HG02759 (cell line): ENCODE measurements at regions not wholly inside any gene's neighbourhood (a gene's known extent, or its start where the extent isn't known, plus 50 kb on each side); places are given as distances from the start of the nearest gene placed in this dataset.
"Not testable (repeated sequence)": the region's sequence is repeated elsewhere in the genome, so short reads cannot be mapped to it uniquely, and the experiment has no call there.

ENCODE experiments used
- ATAC-seq: cut with Tn5 transposase; IDR thresholded peaks from one replicate; pipeline ENCODE4 v1.9.1; 2021; ENCODE audit warnings: mild to moderate bottlenecking, moderate library complexity; ENCODE audit not compliant: unreplicated experiment

GRCh38 chr17:31798205-31798724 is 60.8 kb downstream of the COPRS start:
- ATAC-seq, result no peak

GRCh38 chr17:31795941-31796340 is 63.1 kb downstream of the COPRS start:
- ATAC-seq, result not testable (repeated sequence)

DNA sequence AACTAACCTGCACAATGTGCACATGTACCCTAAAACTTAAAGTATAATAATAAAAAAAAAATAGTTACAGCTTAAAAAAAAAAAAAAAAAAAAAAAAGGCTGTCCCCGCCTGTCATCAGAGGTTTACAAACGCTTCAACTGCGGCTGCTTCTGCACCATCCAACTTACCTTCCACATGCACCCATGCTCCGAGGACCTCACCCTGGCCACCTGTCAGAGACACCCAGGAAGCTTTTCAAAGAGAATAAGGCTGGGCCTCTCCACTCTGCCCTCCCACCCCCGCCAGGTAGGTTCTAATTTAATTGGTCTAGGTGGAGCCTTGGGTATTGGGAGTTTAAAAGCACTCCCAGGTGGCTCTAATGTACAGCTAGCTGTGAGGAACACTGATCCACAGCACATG is 64.9 kb downstream of the COPRS start:
- ATAC-seq, result no peak

DNA sequence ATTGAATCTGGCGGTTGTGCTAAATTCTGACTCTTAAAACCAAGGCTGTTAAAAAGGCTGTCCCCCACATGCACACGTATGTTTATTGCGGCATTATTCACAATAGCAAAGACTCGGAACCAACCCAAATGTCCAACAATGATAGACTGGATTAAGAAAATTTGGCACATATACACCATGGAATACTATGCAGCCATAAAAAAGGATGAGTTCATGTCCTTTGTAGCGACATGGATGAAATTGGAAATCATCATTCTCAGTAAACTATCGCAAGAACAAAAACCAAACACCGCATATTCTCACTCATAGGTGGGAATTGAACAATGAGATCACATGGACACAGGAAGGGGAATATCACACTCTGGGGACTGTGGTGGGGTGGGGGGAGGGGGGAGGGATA is 65.4 kb downstream of the COPRS start:
- ATAC-seq, result not testable (repeated sequence)

- no peak for ATAC-seq
Measured at GRCh38 chr17:31792007-31792585, 66.9 kb downstream of the COPRS start.

DNA sequence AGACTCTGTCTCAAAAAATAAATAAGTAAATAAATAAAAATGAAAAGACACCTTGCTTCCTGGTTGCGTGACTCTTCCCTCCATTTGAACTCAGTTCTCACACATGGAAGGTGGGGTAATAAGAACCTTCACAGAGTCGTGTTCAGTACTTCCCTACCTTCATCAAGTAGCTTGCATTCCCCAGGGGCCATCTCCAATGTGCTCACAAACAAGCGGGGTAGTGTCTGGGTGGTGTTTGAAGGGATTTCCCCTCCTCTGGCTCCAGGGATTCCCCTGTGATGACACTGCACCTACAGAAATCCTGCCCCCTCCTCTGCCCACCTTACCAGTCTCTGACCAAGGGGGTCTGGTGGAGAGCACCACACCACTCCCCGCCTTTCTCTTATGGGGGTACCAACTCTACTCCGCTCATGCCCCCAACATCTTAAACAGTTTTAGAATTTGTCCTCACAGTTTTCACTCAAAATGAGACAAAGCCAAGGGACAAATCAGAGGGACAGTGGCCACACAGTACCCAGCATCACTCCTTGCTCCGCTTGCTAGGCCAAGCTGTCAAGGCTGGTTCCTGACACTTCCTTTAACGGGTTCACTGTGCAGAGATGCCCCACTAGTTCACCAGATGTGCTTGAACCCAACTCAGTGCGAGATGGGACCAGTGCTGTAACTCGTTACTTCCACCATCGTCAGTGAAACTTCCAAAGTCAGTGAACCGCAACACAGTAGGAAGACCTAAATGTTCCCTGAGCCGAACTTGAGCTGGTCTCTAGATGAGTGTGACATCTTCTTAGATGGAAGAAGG is 69.1 kb downstream of the COPRS start:
- ATAC-seq, result no peak

GRCh38 chr17:31788956-31789355 is 70.1 kb downstream of the COPRS start:
- no peak for ATAC-seq

DNA sequence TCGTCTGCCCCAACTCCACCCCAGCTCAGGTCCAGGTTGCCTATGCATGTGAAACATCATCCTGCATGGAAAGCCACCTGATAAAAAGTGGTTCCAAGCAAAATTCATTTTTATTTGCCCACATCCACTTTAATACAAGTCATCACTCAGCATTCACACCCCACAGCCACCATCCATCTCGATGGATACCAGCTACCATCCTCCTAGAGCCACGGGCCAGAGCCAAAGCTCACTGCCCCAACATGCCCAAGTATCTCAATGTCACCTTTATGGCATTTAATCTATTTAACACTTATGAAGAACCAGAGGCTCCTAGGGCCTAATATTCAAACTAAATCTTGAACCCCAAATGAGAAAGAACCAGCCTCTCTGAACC is 70.5 kb downstream of the COPRS start:
- ATAC-seq, result no peak

GRCh38 chr17:31787857-31788570 is 71.0 kb downstream of the COPRS start:
- ATAC-seq, result no peak

DNA sequence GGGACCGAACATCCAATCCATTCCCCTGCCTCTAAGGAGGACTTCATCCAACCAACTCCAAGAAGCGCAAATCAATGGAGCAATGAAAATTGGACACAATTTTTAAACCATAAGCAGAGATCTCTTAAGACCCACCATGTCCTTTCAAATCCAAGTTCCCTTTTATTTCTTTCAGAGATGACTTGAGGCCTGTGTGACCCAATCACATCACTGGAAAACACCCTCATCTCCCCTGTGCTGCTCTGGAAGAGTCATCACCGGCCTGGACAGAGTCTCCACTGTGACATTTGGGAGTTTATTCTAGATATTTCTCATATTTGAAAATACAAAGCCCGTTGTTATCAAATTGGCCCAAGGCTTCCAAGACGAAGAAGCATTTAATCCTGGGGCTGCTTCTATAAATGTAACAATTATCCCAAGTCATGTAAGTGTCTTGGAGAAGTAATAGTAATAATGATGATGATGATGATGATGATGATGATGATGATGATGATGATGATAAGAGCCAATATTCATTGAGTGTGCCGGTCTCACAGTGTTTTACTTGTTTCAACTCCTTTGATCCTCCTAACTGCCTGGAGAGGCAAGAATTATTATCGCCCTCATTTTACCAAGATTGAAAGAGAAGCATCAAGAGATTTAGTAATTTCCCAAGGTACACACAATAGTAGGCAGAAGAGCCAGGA is 72.1 kb downstream of the COPRS start:
- ATAC-seq, result no peak

DNA sequence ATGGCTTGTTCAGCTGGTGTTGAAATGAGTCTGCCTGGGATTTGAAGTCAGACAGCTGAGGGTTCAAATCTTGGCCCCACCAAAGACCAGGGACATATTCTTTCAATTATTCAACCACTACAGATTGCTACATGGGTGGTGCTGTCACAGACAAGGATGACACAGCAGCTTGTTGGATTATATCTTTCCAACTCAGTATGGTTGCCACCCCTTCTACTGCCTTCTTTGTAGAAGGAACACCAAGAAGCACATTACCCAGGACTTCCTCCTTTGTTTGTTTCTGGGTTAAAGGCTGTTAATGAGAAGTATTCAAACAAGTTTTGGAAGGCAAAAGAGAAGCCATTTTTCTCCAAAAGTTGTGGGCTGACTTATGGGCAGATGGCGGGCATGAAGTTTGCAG is 78.6 kb downstream of the COPRS start:
- ATAC-seq, result no peak

- no peak for ATAC-seq
Measured at GRCh38 chr17:31778523-31778922, 80.5 kb downstream of the COPRS start.

DNA sequence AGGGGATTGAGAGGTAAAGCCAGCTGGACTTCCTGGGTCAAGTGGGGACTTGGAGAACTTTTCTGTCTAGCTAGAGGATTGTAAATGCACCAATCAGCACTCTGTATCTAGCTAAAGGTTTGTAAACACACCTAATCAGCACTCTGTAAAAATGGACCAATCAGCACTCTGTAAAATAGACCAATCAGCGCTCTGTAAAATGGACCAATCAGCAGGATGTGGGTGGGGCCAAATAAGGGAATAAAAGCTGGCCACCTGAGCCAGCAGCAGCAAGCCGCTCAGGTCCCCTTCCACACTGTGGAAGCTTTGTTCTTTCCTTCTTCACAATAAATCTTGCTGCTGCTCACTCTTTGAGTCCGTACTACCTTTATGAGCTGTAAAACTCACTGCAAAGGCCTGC is 87.7 kb downstream of the COPRS start:
- not testable (repeated sequence) for ATAC-seq

GRCh38 chr17:31770501-31770900 is 88.5 kb downstream of the COPRS start:
- ATAC-seq, result not testable (repeated sequence)

GRCh38 chr17:31761836-31762510 is 97.1 kb downstream of the COPRS start:
- ATAC-seq, result not testable (repeated sequence)

- ATAC-seq, result no peak
Measured at GRCh38 chr17:31758646-31759045, 100.4 kb downstream of the COPRS start.

DNA sequence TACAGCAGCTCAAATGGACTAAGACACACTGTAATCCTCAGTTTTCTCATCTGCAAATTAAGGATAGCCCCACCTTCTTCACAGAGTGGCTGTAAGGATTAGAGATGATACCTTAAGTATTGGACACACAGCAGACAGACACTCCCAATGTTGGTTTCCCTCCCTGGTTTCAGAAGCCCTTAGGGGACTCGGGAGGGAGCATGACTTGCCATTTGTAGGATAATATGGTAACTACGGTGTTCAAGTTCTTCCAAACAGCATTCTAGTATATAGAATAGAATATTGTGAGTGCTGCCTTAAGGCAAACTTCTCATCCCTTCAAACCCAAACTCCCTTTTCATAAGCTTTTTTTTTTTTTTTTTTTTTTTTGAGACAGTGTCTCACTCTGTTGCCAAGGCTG is 101.9 kb downstream of the COPRS start:
- no peak for ATAC-seq

DNA sequence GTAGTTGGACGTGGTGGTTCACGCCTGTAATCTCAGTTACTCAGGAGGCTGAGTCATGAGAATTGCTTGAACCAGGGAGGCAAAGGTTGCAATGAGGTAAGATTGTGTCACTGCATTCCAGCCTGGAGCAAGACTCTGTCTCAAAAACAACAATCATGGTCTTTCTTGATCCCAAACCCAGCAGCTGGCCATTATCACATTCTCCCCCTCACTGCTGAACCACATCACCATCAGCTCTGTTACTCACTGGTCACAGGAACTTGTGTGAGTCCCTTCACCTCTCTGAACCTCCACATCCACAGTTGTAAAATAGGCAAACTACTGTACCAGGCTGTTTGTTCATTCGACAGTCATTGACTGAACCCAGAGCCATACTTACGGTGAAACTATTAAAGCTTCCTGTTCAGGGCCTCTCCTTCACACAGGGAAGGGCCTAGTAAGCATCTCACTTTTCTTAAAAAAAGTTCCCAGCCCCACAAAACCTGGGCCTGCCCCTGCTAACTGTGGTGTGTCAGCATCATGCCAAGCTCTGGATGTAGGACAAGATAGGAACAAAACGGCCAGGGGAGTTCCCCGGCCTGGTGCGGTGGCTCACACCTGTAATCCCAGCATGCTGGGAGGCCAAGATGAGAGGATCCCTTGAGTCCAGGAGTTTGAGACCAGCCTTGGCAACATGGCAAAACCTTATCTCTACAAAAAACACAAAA is 104.7 kb downstream of the COPRS start:
- no peak for ATAC-seq

DNA sequence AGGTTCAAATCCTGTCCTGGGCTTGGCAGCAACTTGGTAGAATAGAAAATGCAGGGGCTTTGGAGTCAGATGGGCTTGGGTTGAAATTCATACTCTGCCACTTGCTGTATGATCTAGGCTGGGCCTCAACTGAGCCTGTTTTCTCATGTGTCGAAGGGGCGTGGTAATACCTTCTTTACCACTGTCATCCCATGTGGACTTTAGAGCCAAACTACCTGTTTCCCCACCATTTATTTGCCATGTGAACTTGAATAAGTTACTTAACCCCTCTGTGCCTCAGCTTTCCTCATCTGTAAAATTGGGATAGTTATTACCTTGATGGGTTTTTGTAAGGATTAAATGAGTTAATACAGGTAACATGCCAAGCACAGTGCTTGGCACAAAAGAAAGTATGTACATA is 106.0 kb downstream of the COPRS start:
- no peak for ATAC-seq

DNA sequence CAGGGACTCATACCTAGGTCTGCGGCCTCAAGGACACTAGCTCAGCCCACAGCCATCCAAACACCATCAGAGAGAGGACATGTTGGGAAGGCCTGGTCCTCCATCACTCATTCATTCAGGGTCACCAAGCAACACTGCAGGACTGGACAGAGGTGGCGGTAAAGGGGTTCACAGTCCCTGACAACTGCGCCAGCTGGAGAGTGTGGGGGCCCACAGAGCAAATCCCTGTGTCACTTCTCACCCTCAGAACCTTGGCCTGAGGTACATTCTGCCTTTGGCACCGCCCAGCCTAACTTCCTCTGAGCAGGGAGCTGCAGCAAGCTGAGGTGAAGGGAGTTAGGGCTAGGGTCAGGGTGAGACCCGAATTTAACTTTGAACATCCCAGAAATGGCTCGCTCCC is 106.5 kb downstream of the COPRS start:
- ATAC-seq, result no peak
